ENCODE measurements at regions not wholly inside any gene's neighbourhood (a gene's known extent, or its start where the extent isn't known, plus 50 kb on each side); places are given as distances from the start of the nearest gene placed in this dataset.

GRCh38 chrX:112945826-112946225 is 105.2 kb upstream of the AMOT start:
- Histone ChIP-seq H4K20me1 (ENCODE audit: low read depth, low read length) (no peaks in the 10 kb centered on the region), H3K4me3 (ENCODE audit: insufficient read depth, low read length, poor library complexity, severe bottlenecking) (no peak overlapping the region), H3K4me2 (ENCODE audit: low read depth, low read length, poor library complexity, severe bottlenecking) (no peak overlapping the region), H2AFZ (ENCODE audit: low read depth, low read length, severe bottlenecking) (no peak overlapping the region), H3K36me3 (ENCODE audit: low read length) (no peaks in the 10 kb centered on the region), H3K9ac (ENCODE audit: low read length) (no peak overlapping the region), H3K9me3 (ENCODE audit: insufficient read depth, low read length) (no peaks in the 10 kb centered on the region), H3K27ac (ENCODE audit: low read depth, low read length) (no peak overlapping the region), H3F3A (ENCODE audit: insufficient read depth) (no peaks in the 10 kb centered on the region), H3K9me2 (replicated peaks; ENCODE audit: insufficient read depth, low read length) (no peaks in the 10 kb centered on the region), H3K27me3 (ENCODE audit: low read length) (no peaks in the 10 kb centered on the region), H3K79me2 (ENCODE audit: insufficient read depth, low read length) (no peaks in the 10 kb centered on the region)
- TF ChIP-seq EZH2phosphoT487 (conservative IDR thresholded peaks at IDR 0.05; ENCODE audit: low read length) = no peak
- TF ChIP-seq, protein P1, sequence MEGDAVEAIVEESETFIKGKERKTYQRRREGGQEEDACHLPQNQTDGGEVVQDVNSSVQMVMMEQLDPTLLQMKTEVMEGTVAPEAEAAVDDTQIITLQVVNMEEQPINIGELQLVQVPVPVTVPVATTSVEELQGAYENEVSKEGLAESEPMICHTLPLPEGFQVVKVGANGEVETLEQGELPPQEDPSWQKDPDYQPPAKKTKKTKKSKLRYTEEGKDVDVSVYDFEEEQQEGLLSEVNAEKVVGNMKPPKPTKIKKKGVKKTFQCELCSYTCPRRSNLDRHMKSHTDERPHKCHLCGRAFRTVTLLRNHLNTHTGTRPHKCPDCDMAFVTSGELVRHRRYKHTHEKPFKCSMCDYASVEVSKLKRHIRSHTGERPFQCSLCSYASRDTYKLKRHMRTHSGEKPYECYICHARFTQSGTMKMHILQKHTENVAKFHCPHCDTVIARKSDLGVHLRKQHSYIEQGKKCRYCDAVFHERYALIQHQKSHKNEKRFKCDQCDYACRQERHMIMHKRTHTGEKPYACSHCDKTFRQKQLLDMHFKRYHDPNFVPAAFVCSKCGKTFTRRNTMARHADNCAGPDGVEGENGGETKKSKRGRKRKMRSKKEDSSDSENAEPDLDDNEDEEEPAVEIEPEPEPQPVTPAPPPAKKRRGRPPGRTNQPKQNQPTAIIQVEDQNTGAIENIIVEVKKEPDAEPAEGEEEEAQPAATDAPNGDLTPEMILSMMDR (IDR thresholded peaks at IDR 0.05; ENCODE audit: insufficient read depth, low read length, poor library complexity, severe bottlenecking) = no peak

- Histone ChIP-seq H3K9ac (ENCODE audit: low read length) (no peak overlapping the region), H3K9me3 (ENCODE audit: insufficient read depth, low read length) (no peaks in the 10 kb centered on the region), H3K27ac (ENCODE audit: low read depth, low read length) (no peak overlapping the region), H4K20me1 (ENCODE audit: low read depth, low read length) (no peaks in the 10 kb centered on the region), H3K27me3 (ENCODE audit: low read length) (no peaks in the 10 kb centered on the region), H3K4me3 (ENCODE audit: insufficient read depth, low read length, poor library complexity, severe bottlenecking) (no peak overlapping the region), H2AFZ (ENCODE audit: low read depth, low read length, severe bottlenecking) (no peak overlapping the region), H3K9me2 (replicated peaks; ENCODE audit: insufficient read depth, low read length) (no peaks in the 10 kb centered on the region), H3F3A (ENCODE audit: insufficient read depth) (no peaks in the 10 kb centered on the region), H3K79me2 (ENCODE audit: insufficient read depth, low read length) (no peaks in the 10 kb centered on the region), H3K4me2 (ENCODE audit: low read depth, low read length, poor library complexity, severe bottlenecking) (no peak overlapping the region), H3K36me3 (ENCODE audit: low read length) (no peaks in the 10 kb centered on the region)
- TF ChIP-seq, protein P1 (IDR thresholded peaks at IDR 0.05; ENCODE audit: insufficient read depth, low read length, poor library complexity, severe bottlenecking) = no peak
- no peak for TF ChIP-seq EZH2phosphoT487 (conservative IDR thresholded peaks at IDR 0.05; ENCODE audit: low read length)
Observed at GRCh38 chrX:112941209-112941837, 100.7 kb upstream of the AMOT start.

GRCh38 chrX:112935029-112935428 is 94.4 kb upstream of the AMOT start:
- no peak for TF ChIP-seq EZH2phosphoT487 (conservative IDR thresholded peaks at IDR 0.05; ENCODE audit: low read length)
- TF ChIP-seq, protein P1 (IDR thresholded peaks at IDR 0.05; ENCODE audit: insufficient read depth, low read length, poor library complexity, severe bottlenecking) = no peak
- no peaks in the 10 kb centered on the region for H3F3A ChIP-seq (ENCODE audit: insufficient read depth)
- H3K79me2 ChIP-seq (ENCODE audit: insufficient read depth, low read length) = no peaks in the 10 kb centered on the region
- H4K20me1 ChIP-seq (ENCODE audit: low read depth, low read length) = no peaks in the 10 kb centered on the region
- H3K9me3 ChIP-seq (ENCODE audit: insufficient read depth, low read length) = no peaks in the 10 kb centered on the region
- no peaks in the 10 kb centered on the region for H3K27me3 ChIP-seq (ENCODE audit: low read length)
- H3K27ac ChIP-seq (ENCODE audit: low read depth, low read length) = no peak overlapping the region
- H3K9ac ChIP-seq (ENCODE audit: low read length) = no peak overlapping the region
- no peak overlapping the region for H2AFZ ChIP-seq (ENCODE audit: low read depth, low read length, severe bottlenecking)
- no peaks in the 10 kb centered on the region for H3K9me2 ChIP-seq (replicated peaks; ENCODE audit: insufficient read depth, low read length)
- no peak overlapping the region for H3K4me2 ChIP-seq (ENCODE audit: low read depth, low read length, poor library complexity, severe bottlenecking)
- no peaks in the 10 kb centered on the region for H3K36me3 ChIP-seq (ENCODE audit: low read length)
- no peak overlapping the region for H3K4me3 ChIP-seq (ENCODE audit: insufficient read depth, low read length, poor library complexity, severe bottlenecking)
